Liver (tissue), 8 donors: ENCODE measurements at regions not wholly inside any gene's neighbourhood (a gene's known extent, or its start where the extent isn't known, plus 50 kb on each side); places are given as distances from the start of the nearest gene placed in this dataset.

Experiments used
- DNase-seq: peaks from one replicate; pipeline ENCODE4 v3.0.0-alpha.2; 2017; ENCODE audit warnings: low spot score
- H3K27ac ChIP-seq, 2 donors: one replicate each; pipeline ENCODE4 v1.7.0; 2013; ENCODE audit warnings: inconsistent platforms in 2 of 2, low read length in 2 of 2, control low read depth in 1 of 2, low read depth in 1 of 2, mild to moderate bottlenecking in 1 of 2
- H3K27me3 ChIP-seq, 4 donors: one replicate each; pipeline versions ENCODE4 v1.6.1 to v1.7.0; 2013; ENCODE audit warnings: low read length in 3 of 4, inconsistent platforms in 1 of 4, mild to moderate bottlenecking in 1 of 4, moderate library complexity in 1 of 4; ENCODE audit not compliant: control insufficient read depth in 4 of 4, insufficient read depth in 4 of 4
- H3K36me3 ChIP-seq, 4 donors: one replicate each; pipeline versions ENCODE4 v1.6.1 to v1.7.0; 2013; ENCODE audit warnings: low read length in 3 of 4, mild to moderate bottlenecking in 3 of 4, low read depth in 1 of 4, moderate library complexity in 1 of 4; ENCODE audit not compliant: control insufficient read depth in 4 of 4, insufficient read depth in 3 of 4
- H3K4me1 ChIP-seq, 4 donors: one replicate each; pipeline versions ENCODE4 v1.6.1 to v1.7.0; 2013; ENCODE audit warnings: low read length in 3 of 4, mild to moderate bottlenecking in 3 of 4, moderate library complexity in 1 of 4; ENCODE audit not compliant: control insufficient read depth in 4 of 4, insufficient read depth in 4 of 4
- H3K4me3 ChIP-seq, 3 donors: one replicate each; pipeline versions ENCODE4 v1.6.1 to v1.7.0; 2013; ENCODE audit warnings: low read length in 3 of 3, control low read depth in 1 of 3, low read depth in 1 of 3, mild to moderate bottlenecking in 1 of 3
- H3K9ac ChIP-seq, 2 donors: one replicate each; pipeline ENCODE4 v1.7.0; 2013; ENCODE audit warnings: low read length in 2 of 2, mild to moderate bottlenecking in 2 of 2, moderate library complexity in 2 of 2, control low read depth in 1 of 2, low read depth in 1 of 2
- H3K9me3 ChIP-seq, 4 donors: one replicate each; pipeline versions ENCODE4 v1.6.1 to v1.7.0; 2013; ENCODE audit warnings: low read length in 3 of 4; ENCODE audit not compliant: control insufficient read depth in 4 of 4
- ATF3 ChIP-seq: IDR thresholded peaks from 2 replicates; pipeline ENCODE4 v1.6.1; 2016; ENCODE audit warnings: antibody characterized with exemption
- CTCF ChIP-seq: fragments of 150-350 bp; IDR thresholded peaks from 2 replicates; pipeline ENCODE4 v1.5.1; 2017; ENCODE audit warnings: improper control_type of control experiment, low read depth, low read length; ENCODE audit not compliant: missing input control
- EGR1 ChIP-seq, 2 donors: IDR thresholded peaks; 2 replicates each; pipeline ENCODE4 v1.6.1; 2016 to 2018; ENCODE audit warnings: antibody characterized with exemption in 2 of 2, low read depth in 2 of 2
- FOXA1 ChIP-seq: IDR thresholded peaks from 2 replicates; pipeline ENCODE4 v1.6.1; 2016; ENCODE audit warnings: antibody characterized with exemption
- FOXA2 ChIP-seq: IDR thresholded peaks from 2 replicates; pipeline ENCODE4 v1.6.1; 2016; ENCODE audit warnings: antibody characterized with exemption
- GABPA ChIP-seq, 2 donors: IDR thresholded peaks in 1 of 2; conservative IDR thresholded peaks in 1 of 2; 2 replicates each; pipeline ENCODE4 v1.6.1; 2016; ENCODE audit warnings: antibody characterized with exemption in 2 of 2, mild to moderate bottlenecking in 1 of 2, moderate library complexity in 1 of 2
- HNF4A ChIP-seq, 2 donors: conservative IDR thresholded peaks; 2 replicates each; pipeline ENCODE4 v1.6.1; 2016; ENCODE audit warnings: antibody characterized with exemption in 2 of 2, mild to moderate bottlenecking in 2 of 2
- HNF4G ChIP-seq: IDR thresholded peaks from 2 replicates; pipeline ENCODE4 v1.6.1; 2016; ENCODE audit warnings: antibody characterized with exemption
- JUND ChIP-seq, 2 donors: IDR thresholded peaks; 2 replicates each; pipeline ENCODE4 v1.6.1; 2016; ENCODE audit warnings: antibody characterized with exemption in 2 of 2
- MAX ChIP-seq: IDR thresholded peaks from 2 replicates; pipeline ENCODE4 v1.6.1; 2016; ENCODE audit warnings: antibody characterized with exemption
- NR2F2 ChIP-seq: IDR thresholded peaks from 2 replicates; pipeline ENCODE4 v1.6.1; 2016; ENCODE audit warnings: antibody characterized with exemption
- RAD21 ChIP-seq, 2 donors: IDR thresholded peaks; 2 replicates each; pipeline ENCODE4 v1.6.1; 2016; ENCODE audit warnings: antibody characterized with exemption in 2 of 2, mild to moderate bottlenecking in 2 of 2
- REST ChIP-seq: IDR thresholded peaks from 2 replicates; pipeline ENCODE4 v1.6.1; 2016; ENCODE audit warnings: antibody characterized with exemption, mild to moderate bottlenecking
- RXRA ChIP-seq, 2 donors: IDR thresholded peaks; 2 replicates each; pipeline ENCODE4 v1.6.1; 2017 to 2018; ENCODE audit warnings: antibody characterized with exemption in 2 of 2, mild to moderate bottlenecking in 1 of 2
- SP1 ChIP-seq: IDR thresholded peaks from 2 replicates; pipeline ENCODE4 v1.6.1; 2018; ENCODE audit warnings: antibody characterized with exemption, mild to moderate bottlenecking
- TAF1 ChIP-seq: conservative IDR thresholded peaks from 2 replicates; pipeline ENCODE4 v1.6.1; 2016; ENCODE audit warnings: antibody characterized with exemption, mild to moderate bottlenecking
- YY1 ChIP-seq: IDR thresholded peaks from 2 replicates; pipeline ENCODE4 v1.6.1; 2016; ENCODE audit warnings: antibody characterized with exemption, mild to moderate bottlenecking
- ZBTB33 ChIP-seq: IDR thresholded peaks from 2 replicates; pipeline ENCODE4 v1.6.1; 2016; ENCODE audit warnings: antibody characterized with exemption
- WGBS: extraction: QIAGEN DNeasy Blood & Tissue Kit; methylation state at CpG from one replicate; pipeline ENCODE4 v1.1.7; 2013; 5-methylcytosine and 5-hydroxymethylcytosine counted together
- donor health status: healthy.
- donor health status: healthy.
- donor health status: healthy.
- donor health status: healthy.
- donor health status: healthy.

GRCh38 chr5:3535414-3536211, 60.0 kb upstream of the IRX1 start:
- WGBS, result 93% methylated on average over 60 of the region's 60 CpGs
- Histone ChIP-seq H3K4me1 (no peaks in the 10 kb centered on the region), H3K9ac (no peak overlapping the region), H3K36me3 (no peaks in the 10 kb centered on the region), H3K4me3 (no peak overlapping the region), H3K27me3 (peaks cover 0 to 4% (median 0%) of the 10 kb centered on the region in 4 donors), H3K27ac (no peak overlapping the region), H3K9me3 (peaks cover 0 to 3% (median 0%) of the 10 kb centered on the region in 4 donors)
- DNase-seq, result no peak
- TF ChIP-seq RXRA (IDR thresholded peaks at IDR 0.05), result no peak
- no peak for TF ChIP-seq TAF1
- no peak for TF ChIP-seq NR2F2
- TF ChIP-seq FOXA2, result no peak
- TF ChIP-seq HNF4A (conservative IDR thresholded peaks at IDR 0.05), result no peak
- no peak for TF ChIP-seq EGR1 (IDR thresholded peaks at IDR 0.05; ENCODE audit: low read depth in 2 of 2)
- TF ChIP-seq HNF4G, result no peak
- no peak for TF ChIP-seq FOXA1
- no peak for TF ChIP-seq CTCF
- TF ChIP-seq SP1, result no peak
- no peak for TF ChIP-seq YY1

- Histone ChIP-seq H3K4me1 (no peaks in the 10 kb centered on the region), H3K36me3 (no peaks in the 10 kb centered on the region), H3K4me3 (no peak overlapping the region), H3K9me3 (peaks cover 0 to 3% (median 0%) of the 10 kb centered on the region in 4 donors), H3K27me3 (peaks cover 0 to 4% (median 0%) of the 10 kb centered on the region in 4 donors), H3K27ac (no peak overlapping the region), H3K9ac (no peak overlapping the region)
- DNase-seq, result no peak
- no peak for TF ChIP-seq CTCF
- no peak for TF ChIP-seq SP1
- no peak for TF ChIP-seq TAF1
- no peak for TF ChIP-seq MAX
- no peak for TF ChIP-seq NR2F2
- no peak for TF ChIP-seq RAD21 (IDR thresholded peaks at IDR 0.05)
- no peak for TF ChIP-seq YY1
- TF ChIP-seq HNF4G, result no peak
- no peak for TF ChIP-seq REST
- TF ChIP-seq EGR1 (IDR thresholded peaks at IDR 0.05; ENCODE audit: low read depth in 2 of 2), result no peak
- TF ChIP-seq FOXA1, result no peak
- no peak for TF ChIP-seq JUND (IDR thresholded peaks at IDR 0.05)
- no peak for TF ChIP-seq ZBTB33
- no peak for TF ChIP-seq FOXA2
- TF ChIP-seq RXRA (IDR thresholded peaks at IDR 0.05), result no peak
- no peak for TF ChIP-seq GABPA (IDR thresholded peaks at IDR 0.05 in 1 of 2, conservative IDR thresholded peaks at IDR 0.05 in 1 of 2)
- no peak for TF ChIP-seq ATF3
- 91% methylated on average over 13 of the region's 13 CpGs for WGBS
Measured at GRCh38 chr5:3534997-3535396, 60.6 kb upstream of the IRX1 start.
